GM12873 (cell line): ENCODE measurements at regions not wholly inside any gene's neighbourhood (a gene's known extent, or its start where the extent isn't known, plus 50 kb on each side); places are given as distances from the start of the nearest gene placed in this dataset.

ENCODE experiments used
- TF ChIP-seq, protein P1 (sequence below): IDR thresholded peaks from 2 replicates; pipeline ENCODE4 v1.5.1; 2012; ENCODE audit warnings: low read depth, mild to moderate bottlenecking, moderate library complexity, low read length, control low read depth; ENCODE audit not compliant: insufficient read depth; ENCODE audit errors: missing control alignments

DNA sequence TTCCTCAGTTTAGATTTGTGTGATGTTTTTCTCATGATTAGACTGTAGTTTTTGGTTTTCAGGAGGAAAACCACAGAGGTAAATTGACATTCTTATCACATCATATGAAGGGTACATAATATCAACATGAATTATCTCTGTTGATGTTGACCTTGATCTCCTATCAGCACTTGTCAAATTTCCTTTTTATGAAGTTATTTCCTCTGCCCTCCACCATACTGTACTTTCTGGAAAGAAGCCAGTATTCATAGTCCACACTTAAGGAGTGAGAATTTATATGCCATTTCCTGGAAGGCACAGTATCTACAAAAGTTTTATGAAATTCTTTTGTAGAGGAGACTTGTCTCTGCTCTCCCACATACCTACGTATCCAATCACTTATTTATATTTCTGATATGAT lies 807.2 kb upstream of the MBL2 start:
- TF ChIP-seq, protein P1, sequence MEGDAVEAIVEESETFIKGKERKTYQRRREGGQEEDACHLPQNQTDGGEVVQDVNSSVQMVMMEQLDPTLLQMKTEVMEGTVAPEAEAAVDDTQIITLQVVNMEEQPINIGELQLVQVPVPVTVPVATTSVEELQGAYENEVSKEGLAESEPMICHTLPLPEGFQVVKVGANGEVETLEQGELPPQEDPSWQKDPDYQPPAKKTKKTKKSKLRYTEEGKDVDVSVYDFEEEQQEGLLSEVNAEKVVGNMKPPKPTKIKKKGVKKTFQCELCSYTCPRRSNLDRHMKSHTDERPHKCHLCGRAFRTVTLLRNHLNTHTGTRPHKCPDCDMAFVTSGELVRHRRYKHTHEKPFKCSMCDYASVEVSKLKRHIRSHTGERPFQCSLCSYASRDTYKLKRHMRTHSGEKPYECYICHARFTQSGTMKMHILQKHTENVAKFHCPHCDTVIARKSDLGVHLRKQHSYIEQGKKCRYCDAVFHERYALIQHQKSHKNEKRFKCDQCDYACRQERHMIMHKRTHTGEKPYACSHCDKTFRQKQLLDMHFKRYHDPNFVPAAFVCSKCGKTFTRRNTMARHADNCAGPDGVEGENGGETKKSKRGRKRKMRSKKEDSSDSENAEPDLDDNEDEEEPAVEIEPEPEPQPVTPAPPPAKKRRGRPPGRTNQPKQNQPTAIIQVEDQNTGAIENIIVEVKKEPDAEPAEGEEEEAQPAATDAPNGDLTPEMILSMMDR, result no peak

DNA sequence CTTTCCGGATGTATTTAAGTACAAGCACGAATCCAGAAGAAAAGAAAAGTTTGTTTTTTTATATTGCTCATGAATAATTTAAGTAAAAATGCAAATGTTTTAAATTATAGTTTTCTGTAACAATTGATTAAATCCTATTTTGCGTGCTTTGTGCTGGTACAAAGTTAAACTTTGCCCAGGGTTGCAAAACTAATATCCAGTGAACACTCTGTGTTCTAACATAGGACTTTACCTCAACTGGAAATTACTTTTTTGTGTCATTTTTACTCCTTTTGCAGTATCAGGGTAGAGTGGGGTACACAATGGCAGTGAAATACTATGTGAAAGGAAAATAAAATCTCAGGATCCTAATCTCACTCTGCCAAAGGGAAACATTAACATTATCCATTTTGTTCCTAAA lies 801.4 kb upstream of the MBL2 start:
- TF ChIP-seq, protein P1, result no peak

DNA sequence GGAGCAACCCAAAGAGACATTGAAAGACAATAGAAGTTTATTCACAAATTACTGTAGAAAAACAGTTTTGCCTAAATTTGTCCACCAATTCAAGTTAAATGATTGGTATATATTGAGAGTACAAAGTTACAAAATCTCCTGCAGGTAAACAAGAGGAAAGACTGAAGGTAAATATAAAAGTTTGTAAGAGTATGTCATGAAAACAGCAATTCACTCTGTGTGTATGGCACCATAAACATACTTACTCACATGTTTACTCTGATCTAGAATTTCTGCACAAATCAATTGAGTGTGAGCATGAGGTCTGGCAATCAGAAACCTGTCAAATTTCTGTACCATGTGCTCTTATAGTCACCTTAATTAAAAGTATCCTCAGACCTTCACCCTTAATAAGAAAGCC lies 800.9 kb upstream of the MBL2 start:
- TF ChIP-seq, protein P1, result no peak

DNA sequence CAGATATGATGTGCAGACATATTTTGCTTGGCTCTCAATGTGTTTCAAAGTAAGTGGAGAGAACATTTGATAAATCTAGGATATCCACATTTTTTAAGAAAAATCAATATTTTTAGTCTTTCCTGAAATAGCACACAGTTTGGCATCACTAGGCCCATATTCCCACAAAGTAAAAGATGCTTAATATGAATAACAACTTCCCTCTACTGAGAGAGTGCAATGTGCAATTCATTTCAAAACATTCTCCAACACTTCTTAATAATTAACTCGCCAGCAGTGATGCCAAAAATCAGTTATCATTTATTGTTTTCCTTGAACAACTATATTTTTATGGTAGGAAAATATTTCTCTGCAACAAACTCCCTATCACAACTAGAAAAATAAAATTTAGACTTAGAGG lies 800.2 kb upstream of the MBL2 start:
- TF ChIP-seq, protein P1, result no peak

DNA sequence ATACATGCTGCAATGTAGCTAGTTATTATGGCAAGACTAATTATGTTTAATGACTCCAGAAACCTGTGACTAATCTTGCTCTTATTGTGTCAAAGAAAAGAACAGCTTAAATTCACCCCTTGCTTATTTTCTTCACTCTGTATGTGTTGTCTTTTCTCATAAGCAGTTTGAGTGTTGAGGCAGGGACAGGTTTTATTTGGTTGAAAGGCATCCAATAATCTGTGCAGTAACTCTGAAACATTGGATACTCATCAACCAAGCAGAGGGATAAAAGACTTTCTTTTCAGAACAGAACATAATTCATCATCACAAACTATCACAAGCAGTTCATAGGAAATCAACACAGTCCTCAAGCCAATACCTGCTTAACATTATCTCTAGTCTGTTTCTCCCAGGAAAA lies 797.6 kb upstream of the MBL2 start:
- TF ChIP-seq, protein P1, result no peak

DNA sequence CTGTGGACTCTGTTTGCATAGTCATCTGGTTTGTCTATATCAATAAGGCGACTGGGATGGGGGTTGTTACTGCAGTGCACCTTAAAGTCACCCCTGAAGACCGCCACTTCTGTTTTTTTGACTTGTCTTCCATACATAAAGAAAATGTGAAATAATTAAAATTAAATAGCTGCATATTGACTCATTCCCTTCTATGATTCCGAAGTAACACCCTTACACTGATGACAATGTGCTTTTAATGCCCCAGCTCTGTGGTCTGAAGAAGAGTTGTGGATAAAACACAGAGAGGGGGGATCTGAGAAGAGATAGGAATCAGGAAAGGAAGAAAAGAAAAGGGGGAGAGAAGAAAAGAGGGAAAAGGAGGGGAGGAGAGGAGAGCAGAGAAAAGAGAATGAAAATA lies 796.9 kb upstream of the MBL2 start:
- TF ChIP-seq, protein P1, result no peak

DNA sequence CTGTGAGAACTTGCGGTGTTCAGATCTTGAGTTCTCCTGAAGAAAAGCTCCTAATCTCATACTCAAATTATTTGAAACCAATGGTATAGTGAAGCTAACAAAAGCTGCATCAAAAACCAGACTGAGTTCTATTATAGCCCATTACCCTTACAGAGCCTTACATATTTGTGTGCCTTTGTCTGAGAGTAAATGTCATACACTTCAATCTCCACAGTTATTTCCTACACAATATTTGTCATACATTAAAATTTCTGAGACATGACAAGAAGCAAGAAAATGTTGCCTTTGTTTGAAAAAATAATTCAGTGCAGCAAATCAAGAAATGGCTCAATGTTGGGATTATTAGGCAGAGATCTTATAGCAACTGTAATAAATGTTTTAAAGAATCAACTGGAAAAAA lies 776.1 kb upstream of the MBL2 start:
- TF ChIP-seq, protein P1, result no peak
